GM12892 (cell line): ENCODE measurements at regions not wholly inside any gene's neighbourhood (a gene's known extent, or its start where the extent isn't known, plus 50 kb on each side); places are given as distances from the start of the nearest gene placed in this dataset.

Source experiments
- DNase-seq: peaks from one replicate; pipeline ENCODE4 v3.0.0; 2011; ENCODE audit not compliant: insufficient read length
- FAIRE-seq: peaks from 2 replicates; lab custom pipeline; 2011; peaks lifted over from hg19 to GRCh38; lab: Jason Lieb, UNC
- POLR2A ChIP-seq: IDR thresholded peaks from 2 replicates; pipeline ENCODE4 v1.6.1; 2011; ENCODE audit warnings: low read depth, low read length, control low read depth
- POLR2AphosphoS5 ChIP-seq: IDR thresholded peaks from 2 replicates; pipeline ENCODE4 v1.6.1; 2011; ENCODE audit warnings: low read depth, low read length, control low read depth
- TAF1 ChIP-seq: IDR thresholded peaks from 2 replicates; pipeline ENCODE4 v1.6.1; 2011; ENCODE audit warnings: low read depth, mild to moderate bottlenecking, control low read depth, low read length, borderline replicate concordance

- TF ChIP-seq POLR2A (no peak), TAF1 (no peak), POLR2AphosphoS5 (no peak)
- DNase-seq (no peak), FAIRE-seq (no peak)
Observed at GRCh38 chr4:53778155-53778554, 186.9 kb upstream of the LNX1 start.

GRCh38 chr4:53777244-53777984, 186.1 kb upstream of the LNX1 start:
- no peak for TF ChIP-seq POLR2AphosphoS5
- TF ChIP-seq TAF1, result no peak
- TF ChIP-seq POLR2A, result no peak
- DNase-seq, result no peak
- no peak for FAIRE-seq

GRCh38 chr4:53776141-53776540, 184.9 kb upstream of the LNX1 start:
- no peak for DNase-seq
- no peak for FAIRE-seq
- TF ChIP-seq TAF1, result no peak
- no peak for TF ChIP-seq POLR2AphosphoS5
- TF ChIP-seq POLR2A, result no peak

GRCh38 chr4:53775381-53775780, 184.1 kb upstream of the LNX1 start:
- DNase-seq (no peak), FAIRE-seq (no peak)

GRCh38 chr4:53771326-53771725, 180.0 kb upstream of the LNX1 start:
- FAIRE-seq, result no peak
- no peak for TF ChIP-seq POLR2A
- DNase-seq, result no peak

More at GRCh38 chr4:53775381-53775780, 184.1 kb upstream of the LNX1 start:
- no peak for TF ChIP-seq POLR2A
- TF ChIP-seq POLR2AphosphoS5, result no peak
- TF ChIP-seq TAF1, result no peak

- no peak for TF ChIP-seq TAF1
- no peak for TF ChIP-seq POLR2A
- TF ChIP-seq POLR2AphosphoS5, result no peak
- no peak for DNase-seq
- no peak for FAIRE-seq
Observed at GRCh38 chr4:53767482-53767881, 176.2 kb upstream of the LNX1 start.

- FAIRE-seq, result no peak
- TF ChIP-seq TAF1, result no peak
- no peak for TF ChIP-seq POLR2A
- no peak for TF ChIP-seq POLR2AphosphoS5
Observed at GRCh38 chr4:53764761-53765490, 173.6 kb upstream of the LNX1 start.

GRCh38 chr4:53763813-53764597, 172.7 kb upstream of the LNX1 start:
- no peak for TF ChIP-seq TAF1
- no peak for TF ChIP-seq POLR2AphosphoS5
- TF ChIP-seq POLR2A, result no peak
- DNase-seq, result no peak
- FAIRE-seq, result no peak

More at GRCh38 chr4:53764761-53765490, 173.6 kb upstream of the LNX1 start:
- no peak for DNase-seq

GRCh38 chr4:53755656-53756055, 164.4 kb upstream of the LNX1 start:
- TF ChIP-seq POLR2A (no peak), POLR2AphosphoS5 (no peak), TAF1 (no peak)
- no peak for FAIRE-seq
- no peak for DNase-seq

GRCh38 chr4:53752124-53752523, 160.8 kb upstream of the LNX1 start:
- no peak for DNase-seq
- FAIRE-seq, result no peak
- no peak for TF ChIP-seq POLR2A
- no peak for TF ChIP-seq TAF1
- no peak for TF ChIP-seq POLR2AphosphoS5

- DNase-seq (peak; percentile 32), FAIRE-seq (peak; percentile 99)
- peak; percentile 65; the same call in 1 of the 2 replicates for TF ChIP-seq POLR2AphosphoS5
- TF ChIP-seq POLR2A, result no peak
Observed at GRCh38 chr4:53748328-53748772, 157.1 kb upstream of the LNX1 start.

GRCh38 chr4:53747401-53747800, 156.1 kb upstream of the LNX1 start:
- DNase-seq, result no peak
- no peak for FAIRE-seq
- TF ChIP-seq TAF1 (no peak), POLR2A (no peak), POLR2AphosphoS5 (no peak)
